ENCODE measurements at regions not wholly inside any gene's neighbourhood (a gene's known extent, or its start where the extent isn't known, plus 50 kb on each side); places are given as distances from the start of the nearest gene placed in this dataset.
A peak's percentile ranks its signal among the peaks of the same experiment; 100 is the strongest.
"Not testable (repeated sequence)": the region's sequence is repeated elsewhere in the genome, so short reads cannot be mapped to it uniquely, and the experiment has no call there.

DNA sequence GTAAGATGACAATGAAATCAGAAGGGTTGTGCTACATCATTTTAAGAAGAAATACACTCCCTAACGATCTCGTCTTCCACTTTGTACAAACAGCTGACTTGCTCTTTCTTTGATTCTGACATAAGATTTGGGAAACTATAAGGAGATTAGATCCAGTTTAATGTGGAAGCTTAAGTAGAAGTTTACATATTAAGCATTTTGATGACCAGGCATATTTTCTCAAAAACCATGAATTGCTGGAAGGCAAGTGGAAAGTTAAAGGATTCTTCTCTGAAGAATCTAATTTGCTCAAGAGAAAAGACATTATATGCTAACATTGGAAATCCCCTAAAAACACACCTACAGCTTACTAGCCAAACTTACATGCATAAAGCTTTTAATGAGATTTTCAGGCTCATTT lies 531.9 kb upstream of the PTPRD start:
- DNase-seq (ENCODE audit: low spot score), result no peak

DNA sequence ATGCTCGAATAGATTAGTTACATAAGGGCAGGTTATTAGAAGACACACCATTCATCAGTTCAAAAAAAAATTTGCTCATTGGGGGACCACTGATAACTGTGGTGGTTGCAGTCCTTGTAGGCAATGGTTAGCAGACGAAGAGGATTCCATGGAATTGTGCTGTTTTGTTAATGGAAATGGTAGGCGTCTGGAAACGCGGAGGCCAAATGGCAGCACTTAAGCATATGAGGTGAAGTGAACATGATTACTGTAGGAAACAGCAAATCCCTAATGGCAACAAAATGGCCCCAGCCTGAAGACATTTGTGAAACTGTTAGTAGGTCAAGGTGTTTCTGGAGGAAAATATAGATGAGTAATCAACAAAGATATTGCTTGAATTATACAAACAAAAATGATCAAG lies 535.4 kb upstream of the PTPRD start:
- DNase-seq (ENCODE audit: low spot score), result no peak

DNA sequence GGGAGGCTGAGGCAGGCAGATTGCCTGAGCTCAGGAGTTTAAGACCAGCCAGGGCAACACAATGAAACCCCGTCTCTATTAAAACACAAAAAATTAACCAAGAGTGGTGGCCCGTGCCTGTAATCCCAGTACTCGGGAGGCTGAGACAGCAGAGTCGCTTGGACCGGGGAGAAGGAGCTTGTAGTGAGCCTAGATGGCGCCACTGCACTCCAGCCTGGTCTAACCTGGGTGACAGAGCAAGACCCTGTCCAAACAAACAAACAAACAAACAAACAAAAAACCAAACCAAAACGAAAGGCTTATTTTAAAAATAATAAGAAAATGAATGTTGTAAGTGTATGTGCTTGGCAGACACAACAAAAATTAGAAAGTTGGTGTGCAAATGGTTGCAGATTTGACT lies 536.3 kb upstream of the PTPRD start:
- no peak for DNase-seq (ENCODE audit: low spot score)

DNA sequence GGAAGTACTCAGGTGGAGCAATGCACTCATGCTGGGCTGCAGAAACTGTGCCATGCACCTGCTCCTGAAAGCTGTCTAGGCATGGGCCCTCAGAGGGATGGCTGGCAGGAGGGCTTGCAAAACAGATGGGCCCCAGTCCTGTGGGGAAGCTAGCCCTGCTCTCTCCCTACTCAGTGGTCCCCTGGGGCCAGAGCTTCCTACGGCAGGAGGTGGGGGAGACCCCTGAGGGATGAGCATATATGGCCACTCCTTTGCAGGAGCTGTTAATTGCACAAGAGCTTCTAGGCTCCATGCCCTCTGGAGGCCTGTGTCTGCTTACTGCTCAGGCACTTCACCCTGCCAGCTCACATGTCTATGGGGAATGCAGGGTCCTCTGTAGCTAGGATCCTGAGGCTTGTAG lies 545.3 kb upstream of the PTPRD start:
- no peak for DNase-seq (ENCODE audit: low spot score)

DNA sequence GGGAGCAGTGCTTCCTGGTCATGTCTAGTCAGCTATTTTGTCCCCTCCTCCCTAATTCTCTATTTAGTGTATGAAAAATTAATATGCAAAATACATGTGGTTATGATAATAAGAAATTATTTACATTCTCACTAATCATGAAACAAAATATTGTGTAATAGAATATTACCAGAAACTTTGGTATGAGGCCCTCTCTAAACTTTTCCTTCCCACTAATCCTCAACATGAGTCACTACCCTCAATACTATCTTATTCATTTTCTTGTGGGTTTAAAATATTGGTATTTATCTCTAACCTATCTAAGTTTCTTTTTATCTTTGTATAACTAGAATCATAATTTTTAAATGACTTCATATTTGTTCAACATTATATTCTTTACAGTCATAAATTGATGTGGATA lies 545.9 kb upstream of the PTPRD start:
- DNase-seq (ENCODE audit: low spot score), result no peak

DNA sequence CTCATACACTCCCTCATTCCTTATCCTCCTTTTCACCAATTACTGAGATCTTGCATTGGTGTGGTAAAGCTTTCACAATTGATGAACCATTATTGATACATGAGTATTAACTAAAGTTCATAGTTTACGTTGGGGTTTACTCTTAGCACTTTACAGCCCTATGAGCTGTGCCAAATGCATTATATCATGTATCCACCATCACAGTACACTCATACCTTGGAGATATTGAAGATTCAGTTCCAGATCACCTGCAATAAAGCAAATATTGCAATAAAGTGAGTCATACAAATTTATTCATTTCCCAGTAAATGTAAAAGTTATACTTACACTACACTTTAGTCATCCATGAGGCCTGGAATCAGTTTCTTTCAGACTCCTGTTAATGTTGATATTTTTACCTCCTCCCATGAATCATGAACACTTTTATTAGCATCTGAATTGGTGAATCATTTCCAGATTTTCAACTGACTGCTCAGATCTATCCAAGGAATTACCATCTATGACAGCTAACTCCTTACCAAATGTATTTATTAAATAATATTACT lies 546.6 kb upstream of the PTPRD start:
- no peak for DNase-seq (ENCODE audit: low spot score)

DNA sequence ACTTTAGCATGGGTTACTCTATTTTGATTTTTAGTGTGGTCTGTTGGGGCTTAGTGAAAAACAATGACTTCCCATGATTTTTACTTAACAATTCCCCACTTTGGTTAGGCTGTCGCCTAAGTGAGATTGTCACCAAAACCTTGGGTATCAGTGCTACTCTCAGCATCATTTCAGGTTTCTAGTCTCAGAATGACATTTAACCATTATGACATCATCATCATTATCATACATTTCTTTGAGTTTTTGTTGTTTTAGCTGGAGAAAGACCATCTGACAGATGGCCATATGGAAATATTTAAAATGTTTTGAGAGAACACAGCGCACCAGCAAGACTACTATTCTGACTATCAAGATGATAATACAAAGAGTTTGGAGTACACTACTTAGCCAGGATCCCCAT lies 551.0 kb upstream of the PTPRD start:
- DNase-seq (ENCODE audit: low spot score), result no peak

DNA sequence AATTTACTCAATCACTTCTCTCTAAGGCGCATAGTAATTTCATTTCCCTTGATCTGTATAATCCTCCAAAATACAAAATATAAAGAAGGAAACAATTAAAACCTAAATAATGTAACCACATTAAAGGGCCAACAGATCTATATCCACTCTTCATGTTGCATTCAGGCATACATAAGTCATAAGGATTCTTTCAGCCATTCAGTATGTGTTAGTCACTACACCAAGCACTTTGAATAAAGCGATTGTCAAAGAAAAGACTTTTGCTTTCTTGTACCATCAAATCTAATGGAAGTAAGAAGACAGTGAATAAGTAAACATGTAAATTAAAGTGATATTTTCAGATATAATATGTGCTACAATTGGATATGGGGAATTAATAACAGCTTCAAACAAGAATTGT lies 569.2 kb upstream of the PTPRD start:
- DNase-seq (ENCODE audit: low spot score), result no peak

DNA sequence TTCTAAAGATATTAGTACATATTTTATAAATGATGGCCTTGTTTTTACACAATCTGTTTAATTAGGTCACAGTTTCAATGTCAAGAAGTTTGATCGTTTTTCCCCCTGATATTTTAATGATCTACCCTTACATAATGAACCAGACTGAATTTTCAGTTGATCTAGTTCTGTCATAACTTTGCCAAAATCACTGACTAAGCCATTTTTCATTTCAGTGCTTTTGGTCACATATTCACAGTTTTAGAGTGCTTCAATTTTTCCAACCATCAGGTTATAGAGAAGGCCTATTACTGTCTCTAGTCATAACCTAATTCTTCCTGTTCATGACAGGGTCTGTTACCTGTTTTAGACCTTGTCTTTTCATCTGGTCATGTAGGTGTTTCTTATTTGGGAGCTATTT lies 577.9 kb upstream of the PTPRD start:
- DNase-seq (ENCODE audit: low spot score), result no peak

DNA sequence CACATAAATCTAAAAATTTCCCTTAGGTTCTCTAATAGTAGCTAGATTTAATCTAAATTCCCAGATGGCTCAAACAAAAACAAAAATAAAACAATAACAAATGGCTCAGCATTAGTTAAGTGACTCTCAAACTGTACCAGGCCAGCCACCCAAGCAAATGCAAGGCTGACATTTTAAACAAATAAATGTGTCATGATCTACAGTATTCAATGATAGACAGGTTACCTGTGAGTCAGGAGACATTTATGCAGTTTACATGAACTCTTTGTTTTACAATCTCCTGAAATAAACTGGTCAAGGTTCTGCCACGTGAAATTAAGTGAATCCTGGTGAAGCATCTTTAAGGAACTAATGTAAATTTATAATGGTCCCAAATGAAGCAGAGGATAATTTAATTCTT lies 580.2 kb upstream of the PTPRD start:
- DNase-seq (ENCODE audit: low spot score), result no peak

DNA sequence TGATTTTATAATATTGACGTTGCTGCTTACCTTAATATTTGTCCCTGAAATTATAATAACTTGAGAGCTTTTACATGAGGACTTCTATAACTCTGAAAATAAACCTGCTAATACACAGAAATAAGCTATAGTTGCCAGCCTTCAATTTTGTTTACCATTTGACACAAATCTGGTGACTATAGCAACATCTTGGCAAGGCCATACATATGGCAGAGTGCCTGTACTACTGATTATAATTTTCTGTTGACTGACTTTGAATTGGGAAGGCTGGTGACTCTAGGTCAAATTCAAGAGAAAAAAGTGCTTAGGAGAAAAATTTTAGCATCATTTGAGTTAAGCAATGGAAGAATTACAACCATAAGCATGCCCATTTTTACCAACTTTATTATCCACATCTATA lies 581.4 kb upstream of the PTPRD start:
- DNase-seq (ENCODE audit: low spot score), result no peak

DNA sequence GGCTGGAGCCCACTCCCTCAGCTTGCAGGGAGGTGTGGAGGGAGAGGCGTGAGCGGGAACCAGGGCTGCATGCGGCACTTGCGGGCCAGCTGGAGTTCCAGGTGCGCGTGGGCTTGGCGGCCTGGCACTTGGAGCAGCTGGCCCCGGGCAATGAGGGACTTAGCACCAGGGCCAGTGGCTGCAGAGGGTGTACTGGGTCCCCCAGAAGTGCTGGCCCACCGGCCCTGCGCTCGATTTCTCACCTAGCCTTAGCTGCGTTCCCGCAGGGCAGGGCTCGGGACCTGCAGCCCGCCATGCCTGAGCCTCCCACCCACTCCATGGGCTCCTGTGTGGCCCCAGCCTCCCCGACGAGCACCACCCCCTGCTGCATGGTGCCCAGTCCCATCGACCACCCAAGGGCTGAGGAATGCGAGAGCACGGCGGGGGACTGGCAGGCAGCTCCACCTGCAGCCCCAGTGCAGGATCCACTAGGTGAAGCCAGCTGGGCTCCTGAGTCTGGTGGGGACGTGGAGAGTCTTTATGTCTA lies 584.1 kb upstream of the PTPRD start:
- DNase-seq (ENCODE audit: low spot score), result not testable (repeated sequence)

DNA sequence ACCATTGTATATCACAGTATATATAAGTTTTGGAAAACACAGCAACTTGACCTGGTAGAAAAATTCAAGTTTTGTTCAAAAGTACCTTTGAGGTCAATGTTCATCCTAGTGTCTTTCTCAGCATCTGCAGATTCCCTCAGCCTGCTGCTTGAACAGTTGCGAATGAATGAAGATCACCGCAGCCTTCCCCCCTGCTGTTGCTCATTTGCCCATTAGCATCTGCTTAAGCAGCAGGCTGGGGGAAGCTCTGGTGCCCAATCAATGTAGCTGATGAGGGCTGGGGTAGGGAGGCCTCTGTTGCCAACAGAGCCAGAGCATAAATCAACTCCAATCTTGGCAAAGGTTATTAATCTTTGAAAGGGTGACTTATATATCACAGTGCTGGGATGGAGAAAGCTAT lies 586.5 kb upstream of the PTPRD start:
- DNase-seq (ENCODE audit: low spot score), result no peak

DNA sequence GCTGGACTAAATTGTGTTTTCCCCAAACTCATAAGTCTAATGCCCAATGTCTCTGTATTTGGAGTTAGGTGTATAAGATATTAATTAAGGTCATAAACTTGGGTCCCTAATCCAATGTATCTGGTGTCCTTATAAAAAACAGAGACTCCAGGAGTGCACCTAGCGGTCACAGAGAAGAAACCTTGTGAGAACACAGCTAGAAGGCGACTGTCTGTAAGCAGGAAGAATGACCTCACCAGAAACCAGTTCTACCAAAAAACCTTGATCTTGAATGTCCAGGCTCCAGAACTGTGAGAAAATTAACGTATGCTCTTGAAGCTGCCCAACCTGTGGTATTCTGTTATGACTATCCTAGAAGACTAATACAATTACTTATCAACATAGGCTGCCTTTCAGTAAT lies 591.7 kb upstream of the PTPRD start:
- no peak for DNase-seq (ENCODE audit: low spot score)

DNA sequence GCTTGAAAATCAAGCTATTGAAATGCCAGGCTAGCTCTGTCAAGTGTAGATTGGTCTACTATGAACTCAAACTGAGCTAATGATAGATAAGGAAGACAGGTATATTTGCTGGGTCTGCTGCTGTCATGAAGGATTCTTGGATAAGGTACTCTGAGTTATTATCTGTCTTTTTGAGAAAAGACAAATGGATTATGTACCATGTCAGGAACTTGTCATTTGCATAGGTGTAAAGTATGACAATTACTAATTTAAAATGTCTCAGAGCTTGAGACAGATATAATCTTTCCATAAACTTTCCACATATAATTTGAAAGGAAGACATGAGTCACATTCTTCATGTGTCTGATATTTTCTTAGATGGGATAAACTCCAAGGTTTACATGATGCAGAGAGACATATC lies 594.1 kb upstream of the PTPRD start:
- DNase-seq (ENCODE audit: low spot score), result no peak

DNA sequence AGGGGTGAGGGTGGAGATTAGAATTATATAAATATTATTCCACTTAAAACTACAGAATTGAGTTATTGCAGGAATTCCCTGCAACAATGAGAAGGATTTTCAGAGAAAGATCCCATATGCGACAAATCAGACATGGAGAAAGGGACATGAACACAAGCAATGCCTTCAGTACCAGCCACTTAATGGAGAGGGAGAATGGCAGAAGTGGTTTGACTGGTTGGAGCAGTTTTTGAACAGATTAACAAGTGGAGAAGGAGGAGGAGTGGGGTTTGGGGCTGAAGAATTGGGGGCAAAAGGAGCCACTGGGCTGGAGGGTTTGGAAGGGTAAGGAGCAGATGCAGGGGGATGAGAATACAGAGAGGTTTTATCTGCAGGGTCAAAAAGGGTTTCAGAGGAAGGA lies 620.9 kb upstream of the PTPRD start:
- no peak for DNase-seq (ENCODE audit: low spot score)

DNA sequence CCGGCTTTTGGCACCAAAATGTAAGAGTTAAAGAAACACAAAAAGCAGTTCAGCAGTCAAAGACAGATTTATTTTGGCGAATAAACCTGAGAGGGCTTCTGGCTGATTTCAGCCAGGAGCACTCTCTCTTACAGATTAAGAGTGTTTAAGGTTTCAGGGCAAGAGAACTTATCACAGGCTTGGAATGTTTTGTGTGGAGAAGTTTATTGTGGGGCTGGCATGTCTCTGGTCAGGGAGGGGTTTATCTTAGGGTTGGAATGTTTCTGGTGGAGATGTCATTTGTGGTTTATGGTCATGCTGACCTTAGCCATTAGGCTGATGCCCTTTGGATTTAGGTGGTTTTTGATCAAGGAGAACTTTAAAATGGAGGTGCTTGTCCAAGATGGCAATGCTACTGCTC lies 622.3 kb upstream of the PTPRD start:
- no peak for DNase-seq (ENCODE audit: low spot score)

DNA sequence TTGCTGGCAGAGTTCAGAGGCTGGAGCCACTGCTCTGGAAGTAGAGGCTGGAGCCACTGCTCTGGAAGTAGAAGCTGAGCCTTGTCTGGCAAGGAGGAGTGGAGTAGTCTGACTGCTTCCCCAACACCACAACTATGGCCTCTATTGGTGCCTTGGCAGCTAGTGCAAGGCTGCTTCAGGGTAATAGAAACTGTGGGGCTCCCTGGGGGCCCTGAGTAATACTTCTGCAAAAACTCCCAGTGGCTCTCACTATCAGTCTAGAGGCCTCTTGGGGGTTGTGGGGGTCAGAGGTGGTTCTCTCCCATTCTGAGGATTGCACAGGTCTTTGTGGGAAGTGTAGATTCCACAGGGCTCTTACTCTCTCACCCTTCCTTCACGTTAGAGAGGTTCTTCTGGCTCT lies 629.0 kb upstream of the PTPRD start:
- no peak for DNase-seq (ENCODE audit: low spot score)

DNA sequence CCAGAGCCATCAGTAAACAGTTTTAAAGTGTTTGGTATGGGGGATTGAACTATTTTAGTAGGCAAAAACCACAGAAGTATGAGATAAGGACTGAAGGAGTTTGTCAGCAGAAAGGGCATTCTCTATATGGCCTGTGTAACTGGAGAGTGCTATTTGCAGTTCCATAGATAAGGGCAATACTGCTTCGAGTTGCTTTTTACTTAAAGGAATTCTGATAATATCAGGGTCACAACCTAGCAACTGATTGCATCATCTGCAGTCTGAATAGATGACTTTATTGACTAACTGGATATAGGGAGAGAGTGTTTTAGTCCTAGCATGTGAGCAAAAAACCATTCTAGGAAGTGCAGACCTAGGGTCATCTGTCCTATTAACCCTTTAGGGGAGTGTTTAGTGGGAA lies 645.2 kb upstream of the PTPRD start:
- DNase-seq (ENCODE audit: low spot score), result no peak

DNA sequence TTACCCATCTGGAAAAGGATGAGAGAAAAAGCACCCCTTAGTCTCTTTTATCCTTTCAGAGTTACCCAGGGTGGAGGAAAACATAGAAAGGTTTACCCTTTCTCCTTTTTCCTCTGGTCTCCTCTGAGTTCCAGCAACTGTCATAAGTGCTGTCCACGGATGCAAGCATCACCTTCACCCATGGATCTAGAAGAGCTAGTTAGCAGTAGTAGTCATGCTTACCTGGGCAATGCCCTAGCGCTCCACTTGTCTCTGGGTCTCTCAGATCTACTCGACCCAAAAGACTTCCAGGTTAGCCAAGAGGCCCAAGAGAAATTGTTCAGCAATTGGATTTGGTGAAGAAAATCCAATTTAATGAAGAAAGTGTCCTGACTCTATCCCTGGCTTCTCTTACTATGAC lies 656.2 kb upstream of the PTPRD start:
- DNase-seq (ENCODE audit: low spot score), result no peak

DNA sequence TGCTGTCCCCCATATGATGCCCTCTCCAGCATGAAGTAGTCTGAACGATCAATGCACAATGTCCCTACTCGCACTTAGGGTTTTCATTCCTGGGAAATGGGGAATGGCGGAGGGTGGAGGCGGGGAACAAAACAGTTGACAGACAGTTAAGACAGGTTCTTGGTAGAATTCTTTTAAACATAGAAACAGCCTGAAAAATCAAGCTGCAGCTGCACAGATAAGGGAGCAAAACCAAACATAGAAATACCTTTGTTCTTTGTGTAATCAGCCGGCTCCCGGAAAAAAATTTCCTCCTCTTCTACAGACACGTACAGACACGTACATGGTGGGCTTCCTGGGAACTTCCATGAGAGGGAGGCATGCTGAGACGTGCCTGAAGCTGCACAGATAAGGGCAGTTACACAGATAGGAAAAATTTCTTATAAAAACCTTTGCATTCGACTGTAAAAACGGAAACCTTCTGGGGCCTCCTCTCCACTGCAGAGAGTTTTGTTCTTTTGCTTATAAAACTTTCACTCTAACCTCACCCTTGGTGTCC lies 662.4 kb upstream of the PTPRD start:
- no peak for DNase-seq (ENCODE audit: low spot score)

DNA sequence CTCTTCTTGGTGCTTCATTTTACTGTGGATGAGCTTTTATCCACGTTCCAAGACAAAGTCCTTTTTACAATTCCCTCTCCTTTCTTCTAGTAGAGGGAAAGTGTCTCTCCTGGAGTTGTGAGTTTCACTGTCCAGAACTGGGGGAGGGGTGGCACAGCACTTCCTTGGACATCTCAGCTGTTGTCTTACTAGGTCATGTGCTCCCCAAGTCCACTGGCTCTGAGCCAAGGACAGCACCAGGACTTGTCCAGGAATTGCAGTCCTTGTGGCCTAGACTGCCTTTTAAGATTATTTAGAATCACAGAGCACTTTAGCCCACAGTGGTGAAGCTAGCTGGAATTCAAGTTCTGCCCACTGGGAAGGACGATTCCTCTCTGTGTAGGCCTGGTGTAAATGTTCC lies 700.2 kb upstream of the PTPRD start:
- DNase-seq (ENCODE audit: low spot score), result no peak

DNA sequence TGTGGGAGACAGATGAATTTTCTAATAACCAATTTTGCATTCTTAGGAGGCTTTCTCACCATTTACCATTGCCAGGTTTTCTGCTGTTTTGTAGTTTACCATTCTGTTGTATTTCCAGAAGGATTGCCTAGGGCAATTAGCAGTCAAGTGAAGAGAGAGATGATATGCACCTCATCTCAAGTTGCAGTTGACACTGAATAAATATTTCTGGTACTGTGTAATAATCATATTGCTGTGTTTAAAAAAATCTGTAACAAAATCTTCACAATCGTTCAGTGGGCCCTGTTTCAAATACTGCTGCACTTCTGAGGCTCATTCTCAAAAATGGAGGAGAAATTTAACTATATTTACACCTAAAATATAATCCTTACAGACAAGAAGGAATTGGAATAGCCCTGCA lies 706.1 kb upstream of the PTPRD start:
- no peak for DNase-seq (ENCODE audit: low spot score)

DNA sequence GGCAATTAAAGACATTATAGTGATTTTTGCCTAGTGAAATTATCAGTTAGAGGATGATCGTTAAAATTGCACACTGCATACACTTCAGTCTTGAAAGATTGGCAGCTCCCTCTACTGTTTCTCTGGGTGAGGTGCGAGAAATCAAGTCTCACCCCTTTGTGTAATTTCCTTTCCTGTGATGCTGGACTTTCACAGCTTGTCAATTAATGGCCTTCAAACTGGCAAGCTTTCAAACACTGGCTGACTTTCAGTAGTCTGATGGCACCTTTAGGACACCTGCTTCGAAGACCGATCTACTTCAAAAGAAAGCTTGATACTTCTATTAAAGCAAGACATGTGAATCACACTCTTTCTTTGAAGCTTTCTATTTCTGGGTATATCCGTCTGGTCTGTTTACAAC lies 706.7 kb upstream of the PTPRD start:
- peak; percentile 3 for DNase-seq (ENCODE audit: low spot score)

DNA sequence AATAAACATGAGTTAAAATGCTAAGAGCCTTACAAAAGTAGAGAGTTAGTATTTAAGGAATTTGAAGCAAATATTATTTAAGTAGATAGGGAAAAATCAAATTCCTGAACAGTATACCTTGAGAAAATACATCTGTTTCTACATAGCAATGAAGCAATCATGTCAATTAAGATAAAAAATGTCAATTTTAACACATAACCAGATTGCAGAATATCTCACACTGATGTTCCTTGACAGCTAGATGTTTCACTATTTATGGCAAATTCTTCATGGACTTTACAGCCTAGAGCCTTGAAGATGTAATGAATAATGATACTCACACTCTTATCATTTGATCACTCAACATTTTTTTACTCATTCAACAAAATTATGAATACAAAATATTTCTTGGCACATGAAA lies 708.2 kb upstream of the PTPRD start:
- DNase-seq (ENCODE audit: low spot score), result no peak

Measured in SW480 (cell line).